HG03575 (cell line): ENCODE measurements at regions not wholly inside any gene's neighbourhood (a gene's known extent, or its start where the extent isn't known, plus 50 kb on each side); places are given as distances from the start of the nearest gene placed in this dataset.

ENCODE experiments used
- ATAC-seq: cut with Tn5 transposase; IDR thresholded peaks from one replicate; pipeline ENCODE4 v1.9.1; 2021; ENCODE audit not compliant: unreplicated experiment, insufficient number of reproducible peaks, low FRiP score; ENCODE audit errors: extremely low read depth

GRCh38 chr6:154561750-154562149 is 51.3 kb upstream of the CNKSR3 start:
- no peak for ATAC-seq

- no peak for ATAC-seq
These were observed 54.8 kb upstream of the CNKSR3 start for GRCh38 chr6:154565331-154565730.

GRCh38 chr6:154566866-154567265 is 56.4 kb upstream of the CNKSR3 start:
- no peak for ATAC-seq

GRCh38 chr6:154567695-154568220 is 57.3 kb upstream of the CNKSR3 start:
- ATAC-seq = no peak

GRCh38 chr6:154569156-154569862 is 58.8 kb upstream of the CNKSR3 start:
- no peak for ATAC-seq

- ATAC-seq = no peak
These were observed 60.0 kb upstream of the CNKSR3 start for GRCh38 chr6:154570505-154570904.

- ATAC-seq = no peak
These were observed 62.1 kb upstream of the CNKSR3 start for GRCh38 chr6:154572556-154572955.

- ATAC-seq = no peak
These were observed 67.6 kb upstream of the CNKSR3 start for GRCh38 chr6:154578004-154578559.

GRCh38 chr6:154579046-154579445 is 68.6 kb upstream of the CNKSR3 start:
- no peak for ATAC-seq

GRCh38 chr6:154579485-154579884 is 69.0 kb upstream of the CNKSR3 start:
- ATAC-seq = no peak

- no peak for ATAC-seq
These were observed 70.1 kb upstream of the CNKSR3 start for GRCh38 chr6:154580397-154581135.

GRCh38 chr6:154582696-154583095 is 72.2 kb upstream of the CNKSR3 start:
- ATAC-seq = no peak

GRCh38 chr6:154583546-154584188 is 73.2 kb upstream of the CNKSR3 start:
- ATAC-seq = no peak

GRCh38 chr6:154590756-154591155 is 80.3 kb upstream of the CNKSR3 start:
- no peak for ATAC-seq

- ATAC-seq = no peak
These were observed 80.7 kb upstream of the CNKSR3 start for GRCh38 chr6:154591234-154591633.

- ATAC-seq = no peak
These were observed 81.8 kb upstream of the CNKSR3 start for GRCh38 chr6:154592199-154592860.

- ATAC-seq = no peak
These were observed 82.6 kb upstream of the CNKSR3 start for GRCh38 chr6:154593122-154593521.

GRCh38 chr6:154594496-154595198 is 84.2 kb upstream of the CNKSR3 start:
- ATAC-seq = no peak

- ATAC-seq = no peak
These were observed 85.1 kb upstream of the CNKSR3 start for GRCh38 chr6:154595538-154595937.
